Hematopoietic multipotent progenitor cell treated with erythropoietin and hydrocortisone succinate and interleukin-3 and kit ligand, for 8 days (in vitro differentiated cells): ENCODE measurements at regions not wholly inside any gene's neighbourhood (a gene's known extent, or its start where the extent isn't known, plus 50 kb on each side); places are given as distances from the start of the nearest gene placed in this dataset.
"Not testable (repeated sequence)": the region's sequence is repeated elsewhere in the genome, so short reads cannot be mapped to it uniquely, and the experiment has no call there.

Experiments used
- DNase-seq: peaks from one replicate; pipeline ENCODE4 v3.0.0-alpha.2; 2015

- no peak for DNase-seq
Observed at GRCh38 chr7:121560267-121560990, 164.3 kb upstream of the FAM3C start.

- no peak for DNase-seq
Observed at GRCh38 chr7:121558288-121558687, 162.2 kb upstream of the FAM3C start.

GRCh38 chr7:121557034-121557892 lies 161.2 kb upstream of the FAM3C start:
- DNase-seq, result no peak

GRCh38 chr7:121555558-121555957 lies 159.4 kb upstream of the FAM3C start:
- DNase-seq, result no peak

- peak; percentile 61 for DNase-seq
Observed at GRCh38 chr7:121547544-121548092, 151.5 kb upstream of the FAM3C start.

GRCh38 chr7:121546632-121547543 lies 150.8 kb upstream of the FAM3C start:
- no peak for DNase-seq

- no peak for DNase-seq
Observed at GRCh38 chr7:121545418-121545817, 149.3 kb upstream of the FAM3C start.

- no peak for DNase-seq
Observed at GRCh38 chr7:121544726-121545125, 148.6 kb upstream of the FAM3C start.

- no peak for DNase-seq
Observed at GRCh38 chr7:121544238-121544637, 148.1 kb upstream of the FAM3C start.

- no peak for DNase-seq
Observed at GRCh38 chr7:121541457-121541856, 145.3 kb upstream of the FAM3C start.

GRCh38 chr7:121540138-121540537 lies 144.0 kb upstream of the FAM3C start:
- DNase-seq, result no peak

GRCh38 chr7:121537031-121537430 lies 140.9 kb upstream of the FAM3C start:
- no peak for DNase-seq

- no peak for DNase-seq
Observed at GRCh38 chr7:121531175-121532070, 135.3 kb upstream of the FAM3C start.

- DNase-seq, result no peak
Observed at GRCh38 chr7:121530227-121531174, 134.4 kb upstream of the FAM3C start.

GRCh38 chr7:121529003-121529402 lies 132.9 kb upstream of the FAM3C start:
- DNase-seq, result no peak

- DNase-seq, result not testable (repeated sequence)
Observed at GRCh38 chr7:121526210-121526609, 130.1 kb upstream of the FAM3C start.

GRCh38 chr7:121525155-121525819 lies 129.2 kb upstream of the FAM3C start:
- DNase-seq, result no peak

- DNase-seq, result no peak
Observed at GRCh38 chr7:121521711-121522400, 125.7 kb upstream of the FAM3C start.

GRCh38 chr7:121520911-121521310 lies 124.8 kb upstream of the FAM3C start:
- no peak for DNase-seq
